ENCODE measurements at regions not wholly inside any gene's neighbourhood (a gene's known extent, or its start where the extent isn't known, plus 50 kb on each side); places are given as distances from the start of the nearest gene placed in this dataset.

- TF ChIP-seq RFX5 (IDR thresholded peaks at IDR 0.05; ENCODE audit: low read depth, low read length): no peak
Observed at GRCh38 chr5:14958188-14958587, 86.6 kb upstream of the ANKH start (continued).

DNA sequence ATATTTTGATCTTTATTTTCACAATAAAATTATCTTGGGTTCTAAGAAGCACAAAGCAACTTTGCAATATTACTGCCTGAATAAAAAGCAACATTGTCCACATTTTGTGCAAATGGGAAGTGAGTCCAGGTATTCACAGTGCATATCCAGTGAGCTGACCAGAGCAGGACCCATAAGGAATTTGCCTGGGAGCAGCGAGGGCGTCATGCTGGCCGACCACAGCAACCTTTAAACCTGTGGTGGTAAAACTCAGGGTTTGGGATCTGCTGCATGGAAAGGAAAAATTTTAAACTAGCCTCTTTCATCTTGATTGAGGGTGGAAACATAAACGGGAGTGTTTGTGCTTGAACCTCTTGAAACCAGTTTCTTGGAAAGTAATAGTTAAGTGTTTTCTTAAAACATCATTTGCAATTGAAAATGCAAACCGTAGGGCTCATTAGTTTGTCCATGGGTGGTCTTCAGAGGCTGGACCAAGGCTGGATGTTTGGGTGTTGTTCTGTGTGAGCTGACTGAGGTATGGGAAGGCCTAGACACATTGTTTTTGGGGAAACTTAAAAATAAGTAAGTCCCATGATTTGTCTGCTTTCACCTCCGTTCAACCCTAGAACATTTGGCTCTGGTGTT lies 85.0 kb upstream of the ANKH start:
- SMC1A ChIA-PET (ENCODE audit: uncharacterized antibody, unreplicated experiment): interaction anchor here (0.7 to 1.6 kb wide), 3 partner anchors 40 to 46 kb away, joined by 3 to 8 read pairs (median 4); no protein-coding TSS in a partner anchor
- RAD21 ChIA-PET (ENCODE audit: unreplicated experiment): no interaction called here
- H4K20me1 ChIP-seq (ENCODE audit: control insufficient read depth, insufficient read depth): no peaks in the 10 kb centered on the region
- POLR2A ChIA-PET: no interaction called here
- no peak for ATAC-seq
- no peaks in the 10 kb centered on the region for H3K36me3 ChIP-seq (ENCODE audit: control insufficient read depth in 2 of 2, insufficient read depth in 2 of 2, low read length in 1 of 2)
- in situ Hi-C loops (cut with MboI): no loop called here
- DNase-seq (ENCODE audit: low read depth, low spot score): no peak
- no TSS peak for BruUV-seq (replicated peaks)
- H3K4me1 ChIP-seq (ENCODE audit: control insufficient read depth, insufficient read depth, low read length): no peaks in the 10 kb centered on the region
- intact Hi-C loops (cut with micrococcal nuclease; ENCODE audit: unreplicated experiment): no loop called here
- no peaks in the 10 kb centered on the region for H3K27me3 ChIP-seq (replicated peaks in 1 of 2; ENCODE audit: control insufficient read depth in 2 of 2, insufficient read depth in 2 of 2, low read length in 1 of 2)
- H3K9ac ChIP-seq (ENCODE audit: control insufficient read depth, insufficient read depth, low read length): no peak overlapping the region
- no peak overlapping the region for H3K4me3 ChIP-seq
- WGBS (ENCODE audit: insufficient coverage, insufficient replicate concordance, low lambda C conversion rate, missing lambda C conversion rate): 23% methylated on average over 6 of the region's 6 CpGs
- H3K27ac ChIP-seq (ENCODE audit: control insufficient read depth, insufficient read depth): no peak overlapping the region
- H3K4me2 ChIP-seq (ENCODE audit: control insufficient read depth, insufficient read depth): no peak overlapping the region
- TF ChIP-seq TAF1 (IDR thresholded peaks at IDR 0.05; ENCODE audit: borderline replicate concordance, low read depth, low read length) (no peak), RB1 (IDR thresholded peaks at IDR 0.05; ENCODE audit: borderline replicate concordance) (no peak), KAT2A (conservative IDR thresholded peaks at IDR 0.05; ENCODE audit: control insufficient read depth, low read depth, low read length) (no peak), TCF3 (IDR thresholded peaks at IDR 0.05; ENCODE audit: borderline replicate concordance, insufficient read depth, low read depth, low read length) (no peak)
- TF ChIP-seq, protein P1, sequence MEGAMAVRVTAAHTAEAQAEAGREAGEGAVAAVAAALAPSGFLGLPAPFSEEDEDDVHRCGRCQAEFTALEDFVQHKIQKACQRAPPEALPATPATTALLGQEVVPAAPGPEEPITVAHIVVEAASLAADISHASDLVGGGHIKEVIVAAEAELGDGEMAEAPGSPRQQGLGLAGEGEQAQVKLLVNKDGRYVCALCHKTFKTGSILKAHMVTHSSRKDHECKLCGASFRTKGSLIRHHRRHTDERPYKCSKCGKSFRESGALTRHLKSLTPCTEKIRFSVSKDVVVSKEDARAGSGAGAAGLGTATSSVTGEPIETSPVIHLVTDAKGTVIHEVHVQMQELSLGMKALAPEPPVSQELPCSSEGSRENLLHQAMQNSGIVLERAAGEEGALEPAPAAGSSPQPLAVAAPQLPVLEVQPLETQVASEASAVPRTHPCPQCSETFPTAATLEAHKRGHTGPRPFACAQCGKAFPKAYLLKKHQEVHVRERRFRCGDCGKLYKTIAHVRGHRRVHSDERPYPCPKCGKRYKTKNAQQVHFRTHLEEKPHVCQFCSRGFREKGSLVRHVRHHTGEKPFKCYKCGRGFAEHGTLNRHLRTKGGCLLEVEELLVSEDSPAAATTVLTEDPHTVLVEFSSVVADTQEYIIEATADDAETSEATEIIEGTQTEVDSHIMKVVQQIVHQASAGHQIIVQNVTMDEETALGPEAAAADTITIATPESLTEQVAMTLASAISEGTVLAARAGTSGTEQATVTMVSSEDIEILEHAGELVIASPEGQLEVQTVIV (IDR thresholded peaks at IDR 0.05; ENCODE audit: borderline replicate concordance, partially characterized antibody): no peak
- CTCF ChIA-PET: interaction anchor here (1.0 to 1.3 kb wide), 2 partner anchors 47 to 271 kb away, joined by 3 to 8 read pairs; no protein-coding TSS in a partner anchor
- no peaks in the 10 kb centered on the region for H3K9me3 ChIP-seq (replicated peaks; ENCODE audit: control insufficient read depth, insufficient read depth, low read length)
- H3K79me2 ChIP-seq (ENCODE audit: control insufficient read depth, insufficient read depth, low read length): no peaks in the 10 kb centered on the region
- no peak for FAIRE-seq
- no peak overlapping the region for H2AFZ ChIP-seq (ENCODE audit: control insufficient read depth, low read depth, low read length)
